Type B pancreatic cell (in vitro differentiated cells): ENCODE measurements at regions not wholly inside any gene's neighbourhood (a gene's known extent, or its start where the extent isn't known, plus 50 kb on each side); places are given as distances from the start of the nearest gene placed in this dataset.

Source experiments
- DNase-seq: peaks from one replicate; pipeline ENCODE4 v3.0.0; 2021; ENCODE audit warnings: mixed read lengths; ENCODE audit not compliant: unreplicated experiment; ENCODE audit errors: extremely low spot score
- H3K27ac Mint-ChIP-seq: 2 replicates; pipeline ENCODE4 v1.8.0; 2021; ENCODE audit warnings: mild to moderate bottlenecking, mixed read lengths
- H3K27me3 Mint-ChIP-seq: 2 replicates; pipeline ENCODE4 v1.8.0; 2021; ENCODE audit warnings: mixed read lengths
- H3K36me3 Mint-ChIP-seq: 2 replicates; pipeline ENCODE4 v1.8.0; 2021; ENCODE audit warnings: mixed read lengths
- H3K4me1 Mint-ChIP-seq: one replicate; pipeline ENCODE4 v1.8.0; 2021; ENCODE audit warnings: mixed read lengths; ENCODE audit not compliant: unreplicated experiment
- H3K4me3 Mint-ChIP-seq: 2 replicates; pipeline ENCODE4 v1.8.0; 2021; ENCODE audit warnings: mild to moderate bottlenecking, mixed read lengths
- H3K9me3 Mint-ChIP-seq: 2 replicates; pipeline ENCODE4 v1.8.0; 2021; ENCODE audit warnings: mixed read lengths
- CTCF ChIP-seq: fragments of 200-600 bp; sonication (generic); conservative IDR thresholded peaks from 2 replicates; pipeline ENCODE4 v1.5.0; 2021; ENCODE audit warnings: antibody characterized with exemption, mild to moderate bottlenecking

GRCh38 chr2:217614096-217614495, 388.7 kb downstream of the TNS1 start:
- Mint-ChIP-seq H3K4me1 (peaks cover 45% of the 10 kb centered on the region), H3K4me3 (no peak overlapping the region), H3K36me3 (no peaks in the 10 kb centered on the region), H3K27ac (no peak overlapping the region), H3K9me3 (no peaks in the 10 kb centered on the region), H3K27me3 (peaks cover 2% of the 10 kb centered on the region)
- no peak for TF ChIP-seq CTCF
- no peak for DNase-seq

DNA sequence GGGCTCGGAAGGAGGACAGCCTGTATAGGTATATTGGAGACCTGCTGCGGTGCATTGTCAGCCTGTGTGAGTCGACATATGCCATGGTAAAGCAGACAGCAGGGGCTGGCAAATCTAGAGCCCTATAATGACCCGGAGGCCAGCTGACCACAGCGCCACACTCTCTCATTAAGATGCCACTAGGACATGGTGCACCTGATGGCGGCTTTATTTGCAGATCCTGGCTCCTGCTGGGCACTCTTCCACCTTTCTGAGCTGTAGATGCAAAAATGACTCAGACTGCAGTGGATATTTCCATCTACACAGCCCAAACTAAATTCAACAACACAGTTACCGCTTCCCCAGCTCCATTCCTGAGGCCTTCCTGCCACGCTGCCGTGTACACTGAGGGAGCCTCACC, 389.9 kb downstream of the TNS1 start:
- no peaks in the 10 kb centered on the region for H3K9me3 Mint-ChIP-seq
- TF ChIP-seq CTCF: no peak
- DNase-seq: no peak
- H3K4me1 Mint-ChIP-seq: peaks cover 44% of the 10 kb centered on the region
- H3K27me3 Mint-ChIP-seq: peaks cover 6% of the 10 kb centered on the region
- no peak overlapping the region for H3K4me3 Mint-ChIP-seq
- H3K36me3 Mint-ChIP-seq: no peaks in the 10 kb centered on the region
- no peak overlapping the region for H3K27ac Mint-ChIP-seq

- peaks cover 6% of the 10 kb centered on the region for H3K27me3 Mint-ChIP-seq
- peaks cover 37% of the 10 kb centered on the region for H3K4me1 Mint-ChIP-seq
- no peaks in the 10 kb centered on the region for H3K36me3 Mint-ChIP-seq
- no peak for TF ChIP-seq CTCF
- H3K9me3 Mint-ChIP-seq: no peaks in the 10 kb centered on the region
- no peak overlapping the region for H3K4me3 Mint-ChIP-seq
- no peak overlapping the region for H3K27ac Mint-ChIP-seq
- no peak for DNase-seq
These were observed 390.6 kb downstream of the TNS1 start for GRCh38 chr2:217612211-217612610.

DNA sequence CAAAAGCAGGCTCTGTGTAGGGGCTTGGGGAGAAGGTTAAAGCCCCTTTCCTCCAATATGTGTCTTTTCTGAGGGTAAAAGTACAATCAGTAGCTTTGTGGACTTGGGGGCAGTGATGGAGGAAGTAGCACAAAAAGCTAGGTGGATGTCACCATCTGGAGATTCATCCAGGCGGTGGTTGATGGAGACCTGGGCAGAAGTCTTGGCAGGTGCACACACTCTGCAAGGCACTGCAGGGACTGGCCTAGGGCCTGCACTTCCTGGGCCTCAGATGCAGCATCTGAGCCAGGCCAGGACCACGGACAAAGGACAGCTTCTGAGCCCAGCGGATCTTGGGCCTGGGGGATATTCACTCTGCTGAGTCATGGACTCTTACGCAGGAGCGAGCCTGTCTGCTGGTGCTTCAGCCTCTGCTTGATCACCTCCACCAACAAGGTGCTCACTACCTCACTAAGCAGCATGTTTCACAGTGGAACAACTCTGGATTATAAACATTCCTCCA, 391.1 kb downstream of the TNS1 start:
- Mint-ChIP-seq H3K36me3 (no peaks in the 10 kb centered on the region), H3K27me3 (peaks cover 6% of the 10 kb centered on the region), H3K27ac (no peak overlapping the region), H3K4me3 (no peak overlapping the region), H3K9me3 (no peaks in the 10 kb centered on the region), H3K4me1 (peaks cover 31% of the 10 kb centered on the region)
- TF ChIP-seq CTCF: no peak
- DNase-seq: no peak

DNA sequence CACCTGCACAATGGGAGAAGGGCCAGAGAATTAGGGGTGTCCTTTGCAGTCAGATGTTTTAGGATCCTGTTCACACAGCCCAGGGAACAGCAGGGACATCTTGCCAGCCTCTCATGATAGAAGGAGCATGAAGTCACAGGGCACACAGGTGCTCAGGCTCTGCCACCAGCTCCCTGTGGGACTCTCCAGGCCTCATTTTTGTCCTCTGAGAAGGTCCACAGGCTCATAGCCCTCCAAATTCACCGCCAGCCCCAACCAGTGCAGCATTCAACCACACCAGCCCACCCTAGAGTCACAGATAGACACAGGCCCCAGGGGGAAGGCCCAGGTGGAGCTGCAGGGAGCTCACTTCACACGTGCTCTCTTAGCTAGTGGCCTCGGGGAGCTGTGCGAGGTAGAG, 391.7 kb downstream of the TNS1 start:
- peaks cover 28% of the 10 kb centered on the region for H3K4me1 Mint-ChIP-seq
- no peaks in the 10 kb centered on the region for H3K36me3 Mint-ChIP-seq
- no peak for DNase-seq
- no peak for TF ChIP-seq CTCF
- peak overlapping the region; percentile 57 for H3K27ac Mint-ChIP-seq
- H3K4me3 Mint-ChIP-seq: no peak overlapping the region
- no peaks in the 10 kb centered on the region for H3K9me3 Mint-ChIP-seq
- peaks cover 6% of the 10 kb centered on the region for H3K27me3 Mint-ChIP-seq

GRCh38 chr2:217610401-217610814, 392.4 kb downstream of the TNS1 start:
- Mint-ChIP-seq H3K9me3 (no peaks in the 10 kb centered on the region), H3K27ac (peak overlapping the region; percentile 57), H3K4me1 (peaks cover 28% of the 10 kb centered on the region), H3K4me3 (peak overlapping the region; percentile 24), H3K27me3 (peaks cover 6% of the 10 kb centered on the region), H3K36me3 (no peaks in the 10 kb centered on the region)
- DNase-seq: no peak
- TF ChIP-seq CTCF: no peak
